Effector CD8-positive, alpha-beta T cell (primary cell): ENCODE measurements at regions not wholly inside any gene's neighbourhood (a gene's known extent, or its start where the extent isn't known, plus 50 kb on each side); places are given as distances from the start of the nearest gene placed in this dataset.
"Not testable (repeated sequence)": the region's sequence is repeated elsewhere in the genome, so short reads cannot be mapped to it uniquely, and the experiment has no call there.

Source experiments
- DNase-seq: peaks from one replicate; lab custom pipeline; 2025; lab: John Stamatoyannopoulos, UW

DNA sequence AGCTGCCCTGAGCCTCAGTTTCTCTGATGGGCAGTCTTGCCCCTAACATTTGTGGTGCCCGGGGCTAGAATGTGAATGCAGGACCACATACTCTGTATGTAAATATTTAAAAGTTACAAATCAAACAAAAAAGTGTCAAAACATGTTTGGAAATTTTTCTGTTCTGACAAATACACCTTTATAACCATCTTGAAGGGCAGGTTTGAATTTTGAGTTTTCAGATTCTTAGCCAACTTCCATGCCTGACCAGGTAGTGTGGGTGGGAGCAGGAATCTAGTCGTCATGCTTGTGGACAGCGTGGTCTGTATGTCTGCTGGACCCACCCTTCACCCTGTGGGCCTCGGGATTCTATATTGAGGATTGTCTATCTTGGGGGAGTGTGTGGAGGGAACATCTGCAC lies 325.1 kb downstream of the SOX4 start:
- DNase-seq = no peak

DNA sequence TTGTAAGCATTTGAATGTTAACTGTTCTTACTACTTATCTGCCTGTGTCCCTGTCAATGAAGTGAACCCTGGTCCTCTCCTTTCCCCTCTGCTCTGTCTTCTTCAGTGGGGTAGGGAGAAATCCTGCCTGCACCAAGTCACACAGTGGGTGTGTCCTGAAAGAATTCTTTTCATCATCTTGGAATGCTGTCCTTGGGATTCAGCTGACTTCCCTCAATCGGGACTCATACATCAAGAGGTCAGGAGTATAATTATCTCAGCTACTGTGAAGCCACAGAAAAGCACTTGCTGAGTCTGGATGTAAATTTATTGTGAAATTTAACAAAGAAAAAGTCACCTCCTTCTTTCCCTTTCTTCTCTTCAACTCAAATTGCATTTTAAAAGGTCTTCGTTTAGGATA lies 328.5 kb downstream of the SOX4 start:
- DNase-seq = no peak

DNA sequence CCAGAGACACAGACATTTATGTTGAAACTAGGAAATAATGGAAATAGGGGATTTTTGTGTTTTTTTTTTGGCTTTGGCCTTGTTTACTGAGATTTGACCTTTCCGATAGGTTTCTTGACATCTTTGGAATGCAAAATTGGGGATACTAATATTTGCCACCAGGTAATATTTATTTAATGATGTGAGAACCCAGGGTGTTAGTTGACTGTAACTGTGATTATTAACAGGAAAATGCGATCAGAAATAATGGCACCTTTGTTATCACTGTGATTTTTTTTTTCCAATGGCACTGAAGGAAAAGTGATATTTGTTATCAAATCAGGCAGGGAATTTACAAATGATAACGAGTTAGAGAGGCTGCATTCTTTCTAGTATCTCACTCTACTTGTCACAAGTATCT lies 330.5 kb downstream of the SOX4 start:
- DNase-seq = no peak

DNA sequence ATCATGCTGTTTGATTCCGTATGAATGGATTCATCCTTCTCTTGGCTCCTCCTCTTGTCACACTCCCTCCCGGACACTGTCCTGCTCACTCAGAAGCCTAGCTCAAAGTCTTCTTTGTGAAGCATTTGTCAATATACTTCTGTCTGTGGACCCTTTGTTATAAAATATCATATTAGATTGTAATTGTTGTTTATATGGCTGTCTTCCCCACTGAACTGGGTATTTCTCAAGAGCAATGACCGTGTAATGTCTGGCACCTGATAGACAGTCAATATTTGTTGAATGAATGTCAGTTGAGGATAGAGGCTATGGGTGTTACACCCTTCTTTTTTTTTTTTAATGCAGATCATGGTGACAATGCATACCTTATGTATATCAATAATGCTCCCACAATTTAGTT lies 335.3 kb downstream of the SOX4 start:
- DNase-seq = no peak

DNA sequence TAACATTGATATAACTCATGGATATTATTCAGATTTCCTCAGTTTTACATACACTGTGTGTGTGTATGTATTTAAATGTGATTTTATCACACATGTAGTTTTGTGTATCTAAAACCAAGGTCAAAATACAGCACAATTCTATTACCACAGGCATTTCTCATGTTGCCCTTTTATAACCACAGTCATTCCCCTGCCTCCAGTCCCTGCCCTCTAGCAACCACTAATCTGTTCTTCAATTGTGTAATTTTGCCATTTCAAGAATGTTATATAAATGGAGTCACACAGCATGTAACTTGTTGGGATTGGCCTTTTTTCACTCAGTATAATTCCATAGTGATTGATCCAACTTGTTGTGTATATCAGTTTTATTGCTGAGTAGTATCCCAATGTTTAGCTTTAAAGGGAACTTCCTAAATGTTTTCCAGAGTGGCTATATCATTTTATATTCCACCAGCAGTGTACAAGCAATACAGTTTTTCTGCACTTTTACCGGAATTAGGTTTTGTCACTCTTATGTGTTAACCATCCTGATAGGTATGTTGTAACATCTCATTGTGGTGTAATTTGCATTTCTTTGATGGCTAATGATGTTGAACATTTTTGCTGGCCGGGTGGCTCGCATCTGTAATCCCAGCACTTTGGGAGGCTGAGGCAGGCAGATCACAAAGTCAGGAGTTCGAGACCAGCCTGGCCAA lies 338.2 kb downstream of the SOX4 start:
- DNase-seq = no peak

DNA sequence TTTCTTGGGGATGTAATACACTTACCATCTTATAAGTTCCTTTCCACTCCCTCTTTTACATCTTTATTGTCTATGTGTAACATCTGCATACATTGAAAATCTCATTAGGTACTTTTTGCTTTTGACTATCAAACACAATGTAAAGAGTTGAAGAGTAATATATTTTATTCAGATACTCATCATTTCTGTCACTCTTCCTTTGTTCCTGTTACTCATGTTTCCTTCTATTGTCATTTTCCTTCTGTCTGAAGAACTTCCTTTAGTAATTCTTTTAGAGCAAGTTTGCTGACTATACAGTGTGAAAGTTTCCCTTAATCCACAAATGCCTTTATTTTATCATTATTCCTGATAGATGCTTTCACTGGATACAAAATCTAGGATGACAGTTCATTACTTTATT lies 339.8 kb downstream of the SOX4 start:
- no peak for DNase-seq

DNA sequence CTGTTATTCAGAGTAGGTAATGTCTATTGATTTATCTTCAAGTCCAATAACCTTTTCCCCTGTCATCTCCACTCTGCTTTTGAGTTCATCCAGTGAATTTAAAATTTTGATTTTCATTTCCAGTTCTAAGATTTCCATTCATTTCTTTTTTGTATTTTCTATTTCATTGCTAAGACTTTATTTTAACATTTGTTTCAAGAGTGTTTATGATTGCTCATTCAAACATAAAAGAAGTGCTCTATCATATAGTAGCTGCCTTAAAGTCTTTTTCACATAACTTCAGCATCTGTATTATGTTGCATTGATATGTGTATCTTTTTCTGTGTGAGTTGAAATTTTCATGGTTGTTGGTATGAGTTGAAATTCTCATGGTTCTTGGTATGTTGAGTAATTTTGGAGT lies 341.6 kb downstream of the SOX4 start:
- no peak for DNase-seq

DNA sequence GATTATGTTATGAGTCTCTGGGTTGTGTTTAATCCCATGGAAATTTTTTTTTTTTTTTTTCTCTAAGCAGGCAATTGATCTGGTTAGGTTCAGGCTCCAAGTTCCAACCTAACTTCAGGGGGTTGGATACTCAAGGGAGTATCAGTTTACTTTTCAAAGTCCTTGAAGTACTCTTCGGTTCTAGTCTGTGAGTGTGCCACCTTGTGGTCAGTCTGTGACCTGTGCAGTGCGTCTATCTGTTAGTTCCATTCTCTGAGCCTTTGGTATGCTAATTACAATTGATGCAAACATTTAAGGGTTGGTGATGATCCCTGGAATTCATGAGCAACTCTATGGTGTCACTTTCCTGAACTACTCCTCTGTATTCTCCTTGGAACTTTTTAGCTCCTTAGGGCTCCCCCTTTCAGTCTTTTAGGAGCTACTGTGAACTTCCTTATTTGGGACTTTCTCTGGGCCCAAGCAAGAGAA lies 342.0 kb downstream of the SOX4 start:
- no peak for DNase-seq

DNA sequence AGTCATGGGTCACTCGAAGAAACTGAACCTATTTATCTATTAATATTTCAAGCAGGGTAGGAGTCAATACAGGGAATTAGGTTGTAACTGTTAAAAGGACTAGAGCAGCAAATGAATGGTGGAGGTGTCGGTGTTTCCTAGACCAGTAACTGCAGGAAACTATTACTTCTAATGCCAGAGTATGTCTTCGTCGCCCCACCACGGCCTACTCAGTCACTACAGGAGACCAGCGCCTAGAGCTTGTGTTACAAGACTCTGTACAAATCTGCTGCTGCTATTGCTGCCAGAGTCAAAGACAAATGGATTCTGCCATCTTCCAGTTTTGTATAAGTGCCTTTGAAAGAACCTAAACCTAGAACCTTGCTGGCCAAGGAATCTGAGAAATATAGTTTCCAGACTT lies 343.9 kb downstream of the SOX4 start:
- DNase-seq = no peak

DNA sequence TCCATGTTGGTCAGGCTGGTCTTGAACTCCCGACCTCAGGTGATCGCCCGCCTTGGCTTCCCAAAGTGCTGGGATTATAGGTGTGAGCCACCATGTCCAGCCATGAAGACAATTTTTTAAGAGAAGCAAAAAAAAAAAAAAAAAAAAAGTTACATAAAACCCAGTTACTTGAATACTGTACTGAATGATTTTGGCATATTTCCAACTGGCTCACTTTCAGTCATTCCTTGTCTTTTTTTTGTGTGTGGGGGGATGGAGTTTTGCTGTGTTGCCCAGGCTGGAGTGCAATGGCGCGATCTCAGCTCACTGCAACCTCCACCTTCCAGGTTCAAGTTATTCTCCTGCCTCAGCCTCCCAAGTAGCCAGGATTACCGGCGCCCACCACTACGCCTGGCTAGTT lies 345.5 kb downstream of the SOX4 start:
- DNase-seq = not testable (repeated sequence)

DNA sequence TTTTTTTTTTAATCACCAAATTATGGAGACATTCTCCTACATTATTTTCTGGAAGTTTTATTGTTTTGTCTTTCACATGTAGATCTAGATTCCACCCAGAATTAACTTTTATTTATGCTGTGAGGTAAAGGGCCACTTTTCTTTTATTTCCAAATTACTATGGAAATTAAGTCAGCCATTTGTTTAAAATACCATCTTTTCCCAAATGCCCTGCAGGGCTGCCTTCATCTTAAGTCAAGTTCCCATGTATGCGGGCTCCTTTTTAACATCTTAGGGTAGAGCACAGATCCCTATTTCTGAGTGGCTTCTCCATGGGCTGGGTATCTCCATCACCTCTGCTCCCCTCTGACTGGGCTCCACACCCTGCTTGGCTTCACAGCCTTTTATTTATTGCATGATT lies 348.4 kb downstream of the SOX4 start:
- DNase-seq = no peak

DNA sequence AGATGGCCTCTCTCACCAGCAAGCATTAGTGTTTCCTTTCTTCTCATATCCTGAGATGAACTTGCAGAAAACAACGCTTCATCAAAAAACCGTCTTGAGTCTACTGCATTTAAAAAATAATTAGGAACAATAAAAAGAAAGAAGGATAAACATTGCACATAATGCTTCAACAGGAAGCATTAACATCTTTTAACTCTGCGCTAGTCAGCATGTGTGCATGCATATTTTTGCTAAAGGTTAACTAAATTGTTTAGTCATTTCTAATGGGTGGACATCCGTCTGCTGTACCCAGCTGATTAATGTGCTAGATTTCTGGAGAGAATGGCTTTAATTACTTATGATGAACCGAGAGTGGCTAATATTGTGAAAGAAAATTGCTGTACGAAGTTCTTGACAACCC lies 349.3 kb downstream of the SOX4 start:
- DNase-seq = no peak

DNA sequence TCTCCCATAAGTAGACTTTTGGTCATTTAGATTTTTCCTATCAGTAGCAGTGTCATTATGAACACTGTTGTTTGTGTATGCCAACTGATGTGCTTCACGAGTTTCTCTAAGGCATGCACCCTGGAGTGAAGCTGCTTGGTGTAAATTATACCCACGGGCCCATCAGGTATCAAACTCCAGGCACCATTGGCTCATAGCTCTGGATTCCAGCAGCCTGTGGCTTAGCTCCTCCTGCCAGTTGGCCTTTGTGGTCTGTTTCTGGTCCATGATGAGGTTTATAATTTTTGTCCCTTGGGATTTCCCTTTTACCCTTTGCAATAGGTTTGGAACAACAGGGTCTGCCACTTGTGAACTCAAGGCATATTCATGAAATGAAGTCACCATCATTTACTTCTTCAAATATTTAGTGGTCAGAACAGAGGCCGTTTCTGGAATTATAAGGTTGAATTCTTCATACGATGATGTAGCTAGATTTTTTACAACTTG lies 350.5 kb downstream of the PRL start:
- DNase-seq = no peak

DNA sequence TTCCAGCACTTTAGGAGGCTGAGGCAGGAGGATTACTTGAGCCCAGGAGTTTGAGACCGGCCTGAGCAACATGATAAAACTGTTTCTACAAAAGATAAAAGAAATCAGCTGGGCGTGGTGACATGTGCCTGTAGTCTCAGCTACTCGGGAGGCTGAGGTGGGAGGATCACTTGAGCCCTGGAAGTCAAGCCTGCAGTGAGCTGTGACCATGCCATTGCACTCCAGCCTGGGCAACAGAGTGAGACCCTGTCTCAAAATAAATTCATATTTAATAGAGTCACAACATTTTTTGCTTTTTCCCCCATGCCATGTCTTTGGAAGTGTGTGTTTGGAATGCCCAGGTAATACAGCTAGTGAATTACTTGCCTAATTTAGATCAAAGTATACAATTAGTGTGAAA lies 349.6 kb downstream of the PRL start:
- DNase-seq = not testable (repeated sequence)

DNA sequence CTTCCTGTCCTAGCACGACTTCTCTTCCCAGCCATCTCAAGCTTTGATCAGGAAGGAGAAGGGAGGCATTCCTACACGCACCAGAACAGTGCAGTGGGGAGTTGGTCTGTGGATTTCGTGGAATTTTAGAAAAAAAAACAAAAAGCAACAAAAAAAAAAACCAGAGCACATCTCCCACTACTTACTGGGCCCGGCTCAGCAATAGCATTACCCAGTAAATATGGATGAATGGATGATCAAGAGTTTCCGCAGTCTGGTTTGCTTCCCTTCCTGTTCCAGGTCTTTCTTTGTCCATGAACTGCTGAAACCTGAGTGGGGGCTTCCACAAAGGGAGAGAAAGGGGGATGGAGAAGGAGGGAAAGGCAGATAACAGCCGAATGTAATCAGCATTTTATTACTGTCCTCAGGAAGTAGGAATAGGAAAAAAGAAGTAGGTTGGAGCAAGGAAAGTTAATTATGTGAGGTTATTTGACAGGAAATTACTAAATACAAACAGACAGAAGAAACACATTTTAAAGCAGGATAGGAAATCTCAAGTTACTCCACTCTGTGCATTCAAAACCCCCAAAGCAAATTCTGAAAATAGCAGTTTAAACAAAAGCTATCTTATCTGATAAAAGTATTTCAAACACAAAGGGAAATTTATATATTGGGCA lies 349.0 kb downstream of the PRL start:
- no peak for DNase-seq

DNA sequence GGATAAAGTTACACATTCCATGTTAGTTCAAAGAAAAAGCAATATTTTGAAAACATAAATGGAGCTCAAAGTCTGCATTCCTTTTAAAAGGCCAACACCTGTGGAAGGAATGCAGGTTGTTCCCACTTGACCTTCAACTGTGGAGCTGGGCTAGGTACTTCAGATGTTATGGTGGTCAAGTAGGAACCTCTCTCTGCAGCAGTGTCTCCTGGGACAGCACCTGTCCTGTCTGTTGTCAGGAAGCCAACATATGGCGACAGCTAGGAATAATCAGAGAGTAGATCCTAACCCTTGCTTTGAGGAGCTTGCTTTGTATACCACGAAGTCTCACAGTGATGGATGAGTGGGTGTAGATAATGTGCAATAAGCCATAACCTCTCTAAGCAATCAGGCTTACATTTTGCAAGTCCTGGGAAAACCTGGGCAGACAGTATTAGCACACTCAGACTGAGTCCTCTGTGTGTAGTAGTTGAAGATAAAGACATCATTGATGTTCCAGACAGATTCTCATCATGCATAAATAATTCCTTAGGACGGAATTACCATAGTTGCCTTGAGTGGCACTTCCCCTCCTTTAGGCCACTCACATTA lies 347.5 kb downstream of the PRL start:
- no peak for DNase-seq

DNA sequence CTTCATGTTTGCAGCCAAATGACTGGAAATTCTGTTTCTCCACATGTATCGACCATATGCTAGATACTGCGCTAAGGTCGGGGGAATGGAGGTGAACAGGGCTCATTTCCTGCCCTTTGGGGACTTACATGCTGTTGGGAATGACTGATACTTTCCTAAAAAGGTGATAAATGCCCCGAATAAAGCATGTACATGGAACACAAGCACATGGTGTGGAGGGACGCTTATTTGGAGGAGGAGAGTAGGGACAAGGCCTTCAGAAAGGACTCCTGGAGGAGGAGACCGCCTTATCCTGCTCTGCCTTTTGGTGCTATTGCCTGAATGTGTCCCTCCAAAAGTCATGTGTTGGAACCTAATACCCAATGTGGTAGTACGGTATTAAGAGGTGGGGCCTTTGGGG lies 344.5 kb downstream of the PRL start:
- DNase-seq = no peak

DNA sequence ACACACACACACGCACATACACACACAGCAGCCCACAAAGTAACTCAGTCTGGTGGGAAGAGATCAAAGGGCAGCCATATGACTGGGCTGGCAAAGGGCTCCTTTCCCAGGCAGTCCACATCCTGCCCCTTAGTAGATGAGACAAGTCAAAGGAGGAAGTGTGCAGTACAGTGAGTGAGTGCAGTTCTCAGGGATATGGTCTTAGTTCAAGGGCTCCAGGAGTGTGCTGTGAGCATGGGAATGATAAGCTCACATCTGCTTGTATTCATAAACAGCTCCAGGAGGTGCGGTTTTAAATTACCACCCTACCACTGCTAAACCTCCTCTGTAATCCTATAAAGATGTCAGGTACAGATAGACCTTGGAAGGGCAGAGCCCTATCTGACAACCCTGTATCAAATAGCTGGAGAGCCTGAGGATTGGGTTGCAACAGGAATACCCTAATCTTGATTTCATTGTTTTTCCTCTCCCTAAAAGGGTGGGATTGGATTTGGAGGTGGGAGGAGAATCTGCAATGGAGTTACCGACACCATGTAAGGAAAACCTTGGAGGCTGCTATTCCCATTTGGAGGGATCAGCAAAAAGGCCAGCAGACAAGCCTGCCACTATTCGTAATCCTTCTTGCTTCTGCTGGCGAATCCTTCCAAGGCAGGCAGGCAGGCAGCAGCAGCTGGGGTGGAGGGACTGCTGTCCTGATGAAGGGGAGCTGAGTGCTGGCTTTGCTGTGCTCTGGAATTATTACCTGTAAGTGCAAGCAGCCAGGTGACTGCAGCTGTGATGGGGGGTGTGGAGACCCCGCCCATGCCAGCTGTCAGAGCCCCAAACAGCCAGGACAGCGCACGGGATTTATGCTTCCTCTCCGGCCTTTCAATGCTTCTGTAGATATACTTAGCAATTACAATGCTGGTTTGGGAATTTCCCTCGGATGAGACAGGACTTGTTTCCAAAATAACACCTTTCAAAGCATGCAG lies 342.7 kb downstream of the PRL start:
- no peak for DNase-seq

DNA sequence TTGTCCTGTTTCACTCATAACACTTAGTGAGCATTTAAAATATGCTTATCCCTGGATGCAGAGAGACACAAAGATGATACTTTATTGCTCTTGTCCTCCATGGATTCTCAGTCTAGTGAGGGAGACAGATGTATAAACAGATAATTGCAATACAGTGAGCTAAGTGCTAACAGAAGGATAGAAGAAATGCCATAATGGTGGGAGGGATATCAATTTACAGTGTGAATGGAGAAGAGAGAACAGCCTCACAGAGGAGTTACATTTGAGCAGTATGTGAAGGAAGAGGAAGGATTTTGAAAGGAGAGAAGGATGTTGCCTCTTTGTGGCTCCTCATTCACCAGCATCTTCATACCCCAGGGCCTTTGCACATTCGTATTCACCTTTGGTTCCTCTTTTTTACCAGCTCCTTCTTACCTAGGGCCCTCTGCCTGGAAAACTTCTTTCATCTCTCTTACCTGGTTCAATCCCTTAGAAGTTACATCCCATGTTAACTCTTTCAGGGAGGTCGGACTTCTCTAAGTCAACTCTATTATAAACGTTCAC lies 341.7 kb downstream of the PRL start:
- DNase-seq = no peak

DNA sequence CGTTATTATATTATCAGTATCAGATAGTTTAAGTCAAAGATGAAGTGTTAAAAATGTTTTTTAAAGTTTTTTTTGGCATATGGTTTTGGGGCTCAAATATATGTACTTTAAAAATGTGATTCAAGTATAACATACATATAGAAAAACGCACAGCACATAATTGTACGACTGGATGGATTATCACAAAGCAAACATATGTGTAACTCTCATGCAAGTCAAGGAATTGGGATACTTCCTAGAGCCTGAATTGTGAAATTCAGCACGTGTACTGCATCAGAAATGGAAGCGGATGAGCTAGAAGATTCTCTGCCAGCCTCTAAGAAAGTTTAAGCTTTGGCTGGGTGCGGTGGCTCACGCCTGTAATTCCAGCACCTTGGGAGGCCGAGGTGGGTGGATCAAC lies 340.9 kb downstream of the PRL start:
- DNase-seq = no peak

DNA sequence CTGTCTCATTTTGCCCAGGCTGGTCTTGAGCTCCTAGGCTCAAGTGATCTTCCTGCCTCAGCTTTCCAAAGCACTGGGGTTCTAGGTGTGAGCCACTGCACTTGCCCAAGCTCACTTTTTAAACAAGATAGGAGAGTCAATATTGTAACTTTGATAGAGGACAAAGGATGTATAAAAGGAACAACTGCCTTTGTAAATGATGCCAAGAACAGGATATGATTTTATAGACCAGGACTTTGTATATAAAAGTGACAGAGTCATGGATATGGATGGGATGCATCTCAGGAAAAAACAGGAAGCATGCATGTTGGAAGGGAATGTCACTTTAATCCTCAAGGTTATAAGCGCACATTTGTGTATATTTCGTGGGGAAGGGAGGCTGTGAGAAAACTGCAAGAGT lies 338.4 kb downstream of the PRL start:
- DNase-seq = no peak

DNA sequence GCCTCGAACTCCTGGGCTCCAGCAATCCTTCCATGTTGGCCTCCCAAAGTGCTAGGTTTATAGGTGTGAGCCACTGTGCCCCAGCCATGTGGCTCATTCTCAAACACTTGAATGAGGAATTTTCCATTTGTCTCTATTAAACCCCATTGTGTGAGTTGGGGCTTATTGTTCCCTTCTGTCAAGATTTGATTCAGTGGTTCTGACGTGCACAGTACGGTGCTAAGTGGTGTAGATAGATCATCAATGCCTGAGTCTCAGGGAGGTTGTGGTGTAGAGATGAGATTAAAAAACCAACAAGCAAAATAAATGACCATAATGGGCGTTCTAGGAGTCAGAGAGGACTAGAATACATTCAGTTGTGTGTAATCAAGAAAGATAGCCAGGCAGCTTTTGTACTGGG lies 335.6 kb downstream of the PRL start:
- no peak for DNase-seq
